Liver (tissue), 3 donors: ENCODE measurements at regions not wholly inside any gene's neighbourhood (a gene's known extent, or its start where the extent isn't known, plus 50 kb on each side); places are given as distances from the start of the nearest gene placed in this dataset.

Source experiments
- CTCF ChIP-seq: fragments of 150-350 bp; IDR thresholded peaks from 2 replicates; pipeline ENCODE4 v1.5.1; 2017; ENCODE audit warnings: improper control_type of control experiment, low read depth, low read length; ENCODE audit not compliant: missing input control
- GABPA ChIP-seq, 2 donors: IDR thresholded peaks in 1 of 2; conservative IDR thresholded peaks in 1 of 2; 2 replicates each; pipeline ENCODE4 v1.6.1; 2016; ENCODE audit warnings: antibody characterized with exemption in 2 of 2, mild to moderate bottlenecking in 1 of 2, moderate library complexity in 1 of 2
- JUND ChIP-seq, 2 donors: IDR thresholded peaks; 2 replicates each; pipeline ENCODE4 v1.6.1; 2016; ENCODE audit warnings: antibody characterized with exemption in 2 of 2
- REST ChIP-seq: IDR thresholded peaks from 2 replicates; pipeline ENCODE4 v1.6.1; 2016; ENCODE audit warnings: antibody characterized with exemption, mild to moderate bottlenecking
- SP1 ChIP-seq: IDR thresholded peaks from 2 replicates; pipeline ENCODE4 v1.6.1; 2018; ENCODE audit warnings: antibody characterized with exemption, mild to moderate bottlenecking
- donor health status: healthy.
- donor health status: healthy.

GRCh38 chr18:7388741-7389140 is 157.9 kb downstream of the LRRC30 start:
- TF ChIP-seq CTCF (no peak), JUND (IDR thresholded peaks at IDR 0.05) (no peak), GABPA (IDR thresholded peaks at IDR 0.05 in 1 of 2, conservative IDR thresholded peaks at IDR 0.05 in 1 of 2) (no peak), REST (no peak), SP1 (no peak)
